PC-3 (cell line): ENCODE measurements at regions not wholly inside any gene's neighbourhood (a gene's known extent, or its start where the extent isn't known, plus 50 kb on each side); places are given as distances from the start of the nearest gene placed in this dataset.

Experiments used
- ATAC-seq: fragments of 200-7000 bp; cut with Tn5 transposase; 2 replicates; pipeline ENCODE4 v1.9.1; 2020; ENCODE audit warnings: mild to moderate bottlenecking, moderate library complexity
- BruUV-seq: library from RNA; stranded (reverse); fragments of 400-500 nt; replicated peaks from 2 replicates; lab custom pipeline; 2021; lab: Mats Ljungman, UMichigan
- CTCF ChIA-PET: fragments of 300-600 bp; sonication (Branson Sonifier 250); formaldehyde crosslinking; loops from one replicate; lab custom pipeline; 2022; ENCODE audit warnings: antibody characterized with exemption; lab: Charles Lee
- POLR2A ChIA-PET: fragments of 300-600 bp; sonication (Branson Sonifier 250); formaldehyde crosslinking; loops from one replicate; lab custom pipeline; 2022; ENCODE audit warnings: antibody characterized with exemption; ENCODE audit not compliant: unreplicated experiment; lab: Charles Lee
- DNase-seq: peaks from one replicate; pipeline ENCODE4 v3.0.0-alpha.2; 2015
- H2AFZ ChIP-seq: fragments of 300-600 bp; sonication (generic); 2 replicates; pipeline ENCODE4 v1.6.0; 2016; ENCODE audit warnings: antibody characterized with exemption, low read length
- H3F3A ChIP-seq: fragments of 300-600 bp; sonication (generic); one replicate; pipeline ENCODE4 v1.6.0; 2017; ENCODE audit warnings: antibody characterized with exemption, low read length, control low read depth, mild to moderate bottlenecking; ENCODE audit not compliant: unreplicated experiment
- H3K27ac ChIP-seq: fragments of 300-600 bp; sonication (generic); 2 replicates; pipeline ENCODE4 v1.5.1; 2016; ENCODE audit warnings: mild to moderate bottlenecking, low read length
- H3K27me3 ChIP-seq: fragments of 300-600 bp; sonication (generic); 2 replicates; pipeline ENCODE4 v1.6.1; 2016; ENCODE audit warnings: low read length, mixed read lengths
- H3K36me3 ChIP-seq: fragments of 300-600 bp; sonication (generic); 2 replicates; pipeline ENCODE4 v1.6.1; 2016; ENCODE audit warnings: low read depth, mixed run types, low read length, mixed read lengths
- H3K4me1 ChIP-seq: fragments of 300-600 bp; sonication (generic); 2 replicates; pipeline ENCODE4 v1.5.1; 2016; ENCODE audit warnings: low read length; ENCODE audit not compliant: insufficient read depth
- H3K4me2 ChIP-seq: fragments of 300-600 bp; sonication (generic); 2 replicates; pipeline ENCODE4 v1.6.0; 2016; ENCODE audit warnings: low read length
- H3K4me3 ChIP-seq: fragments of 300-600 bp; sonication (generic); 2 replicates; pipeline ENCODE4 v1.5.1; 2016; ENCODE audit warnings: mild to moderate bottlenecking, low read length, mixed read lengths
- H3K79me2 ChIP-seq: fragments of 300-600 bp; sonication (generic); 2 replicates; pipeline ENCODE4 v1.6.1; 2017; ENCODE audit warnings: low read length, mixed read lengths
- H3K9ac ChIP-seq: fragments of 300-600 bp; sonication (generic); 2 replicates; pipeline ENCODE4 v1.6.0; 2016; ENCODE audit warnings: mild to moderate bottlenecking, low read length
- H3K9me2 ChIP-seq: fragments of 300-600 bp; sonication (generic); replicated peaks from 2 replicates; pipeline ENCODE4 v1.6.1; 2016; ENCODE audit warnings: mixed run types, low read length, mixed read lengths
- H3K9me3 ChIP-seq: fragments of 300-600 bp; sonication (generic); 2 replicates; pipeline ENCODE4 v1.6.1; 2016; ENCODE audit warnings: low read length, mixed read lengths
- H4K20me1 ChIP-seq: fragments of 300-600 bp; sonication (generic); 2 replicates; pipeline ENCODE4 v1.6.1; 2016; ENCODE audit warnings: low read length, mixed read lengths
- CTCF ChIP-seq: fragments of 300-600 bp; sonication (generic); conservative IDR thresholded peaks from 2 replicates; pipeline ENCODE4 v1.5.1; 2017; ENCODE audit warnings: antibody characterized with exemption, low read depth, mild to moderate bottlenecking, low read length
- EZH2 ChIP-seq: fragments of 300-600 bp; sonication (generic); IDR thresholded peaks from one replicate; pipeline ENCODE4 v1.6.1; 2017; ENCODE audit warnings: antibody characterized with exemption, mild to moderate bottlenecking, low read length; ENCODE audit not compliant: unreplicated experiment
- EZH2phosphoT487 ChIP-seq: fragments of 300-600 bp; sonication (generic); IDR thresholded peaks from 2 replicates; pipeline ENCODE4 v1.6.1; 2018; ENCODE audit warnings: mild to moderate bottlenecking, antibody characterized with exemption, low read length, borderline replicate concordance
- intact Hi-C: fragments of 100-400 bp; cut with micrococcal nuclease; formaldehyde crosslinking; loops from 2 replicates; pipeline ENCODE4 v1.9.0; 2023

DNA sequence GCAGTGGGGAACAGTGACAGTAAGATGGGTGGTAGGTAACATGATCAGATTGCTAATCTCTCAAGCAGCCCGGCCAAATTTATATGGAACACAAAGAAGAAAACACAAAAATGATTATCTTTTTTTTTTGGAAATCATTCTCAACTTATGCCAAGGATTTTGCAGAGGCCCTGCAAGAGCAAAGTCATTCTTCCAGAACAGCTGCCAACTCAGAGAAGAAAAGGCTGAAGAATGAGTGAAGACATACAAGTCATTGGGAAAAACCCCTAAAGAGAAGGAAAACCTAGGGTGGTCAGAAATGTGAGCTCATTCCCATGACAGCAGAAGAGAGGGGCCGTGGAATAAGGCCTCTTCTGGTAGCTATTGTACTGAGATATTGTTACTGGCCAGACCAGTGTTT, 246.7 kb downstream of the SHOX2 start:
- Histone ChIP-seq H3K4me1 (peaks cover 19% of the 10 kb centered on the region), H3F3A (no peaks in the 10 kb centered on the region), H3K36me3 (no peaks in the 10 kb centered on the region), H3K27me3 (no peaks in the 10 kb centered on the region), H2AFZ (no peak overlapping the region), H3K4me3 (no peak overlapping the region), H3K9me3 (no peaks in the 10 kb centered on the region), H3K27ac (no peak overlapping the region), H3K9ac (no peak overlapping the region), H3K79me2 (no peaks in the 10 kb centered on the region), H3K4me2 (no peak overlapping the region), H3K9me2 (no peaks in the 10 kb centered on the region), H4K20me1 (no peaks in the 10 kb centered on the region)
- POLR2A ChIA-PET: no interaction called here
- no peak for DNase-seq
- no peak for ATAC-seq
- intact Hi-C loops: no loop called here
- CTCF ChIA-PET: no interaction called here
- BruUV-seq: no TSS peak
- TF ChIP-seq EZH2phosphoT487: no peak
- TF ChIP-seq CTCF: no peak
- no peak for TF ChIP-seq EZH2

- CTCF ChIA-PET: no interaction called here
Measured at GRCh38 chr3:157858821-157859220, 247.4 kb downstream of the SHOX2 start.

More at GRCh38 chr3:157858821-157859220, 247.4 kb downstream of the SHOX2 start:
- H4K20me1 ChIP-seq: no peaks in the 10 kb centered on the region
- DNase-seq (peak; percentile 33), ATAC-seq (no peak)
- H3F3A ChIP-seq: no peaks in the 10 kb centered on the region
- no peak overlapping the region for H2AFZ ChIP-seq
- no peak overlapping the region for H3K27ac ChIP-seq
- intact Hi-C loops: no loop called here
- TF ChIP-seq EZH2phosphoT487 (no peak), EZH2 (no peak), CTCF (no peak)
- peaks cover 19% of the 10 kb centered on the region for H3K4me1 ChIP-seq
- POLR2A ChIA-PET: no interaction called here
- no peak overlapping the region for H3K4me3 ChIP-seq
- H3K9me2 ChIP-seq: no peaks in the 10 kb centered on the region
- H3K36me3 ChIP-seq: no peaks in the 10 kb centered on the region
- BruUV-seq: no TSS peak
- no peak overlapping the region for H3K4me2 ChIP-seq
- H3K79me2 ChIP-seq: no peaks in the 10 kb centered on the region
- no peaks in the 10 kb centered on the region for H3K9me3 ChIP-seq
- no peak overlapping the region for H3K9ac ChIP-seq
- no peaks in the 10 kb centered on the region for H3K27me3 ChIP-seq
